GM19395 (cell line): ENCODE measurements at regions not wholly inside any gene's neighbourhood (a gene's known extent, or its start where the extent isn't known, plus 50 kb on each side); places are given as distances from the start of the nearest gene placed in this dataset.

Experiments
- ATAC-seq: cut with Tn5 transposase; IDR thresholded peaks from one replicate; pipeline ENCODE4 v1.9.1; 2021; ENCODE audit warnings: mild to moderate bottlenecking, moderate library complexity; ENCODE audit not compliant: unreplicated experiment

- ATAC-seq = no peak
Observed at GRCh38 chr5:103464835-103465484, 97.6 kb downstream of the NUDT12 start.

DNA sequence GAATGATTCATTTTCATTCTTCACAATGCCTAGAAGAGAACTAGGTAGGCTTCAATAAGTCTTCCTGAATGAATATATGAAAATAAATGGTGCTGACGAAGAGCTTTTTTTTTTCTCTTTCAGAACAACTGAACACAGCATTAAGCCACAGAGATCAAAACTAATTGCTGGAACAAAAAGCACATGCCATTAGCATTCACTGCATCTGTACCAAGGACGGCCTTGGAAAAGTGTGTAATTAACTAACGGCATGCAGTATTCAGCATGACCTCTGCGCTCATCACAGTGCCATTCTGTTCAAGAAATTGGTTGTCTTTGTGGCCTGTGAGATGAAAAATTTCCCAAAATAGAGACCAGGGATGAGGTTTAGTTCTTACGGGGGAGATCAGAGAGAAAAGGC, 99.3 kb downstream of the NUDT12 start:
- no peak for ATAC-seq

GRCh38 chr5:103461243-103461642, 101.3 kb downstream of the NUDT12 start:
- ATAC-seq = no peak

- no peak for ATAC-seq
Observed at GRCh38 chr5:103458497-103459040, 104.0 kb downstream of the NUDT12 start.

DNA sequence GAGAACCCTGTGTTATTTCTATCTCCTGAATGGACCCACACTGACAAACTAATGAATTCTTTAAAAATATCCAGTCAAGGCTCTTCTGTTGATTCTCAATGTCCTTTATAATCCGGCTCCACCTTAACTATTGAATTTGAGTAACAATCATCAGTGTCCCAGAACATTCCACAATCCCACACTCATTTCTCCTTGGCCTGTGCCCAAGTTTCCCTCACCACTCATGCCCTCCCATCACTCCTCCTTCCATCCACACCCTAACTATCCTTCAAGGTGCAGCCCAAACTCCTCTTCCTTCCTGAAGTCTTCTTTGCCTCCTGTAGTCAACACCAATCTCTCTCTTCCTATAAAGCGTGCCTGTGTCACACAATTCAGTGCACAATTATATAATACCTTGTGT, 106.1 kb downstream of the NUDT12 start:
- ATAC-seq = no peak

- no peak for ATAC-seq
Observed at GRCh38 chr5:103455796-103456195, 106.8 kb downstream of the NUDT12 start.

- no peak for ATAC-seq
Observed at GRCh38 chr5:103454770-103455169, 107.8 kb downstream of the NUDT12 start.

GRCh38 chr5:103452666-103453065, 109.9 kb downstream of the NUDT12 start:
- no peak for ATAC-seq

GRCh38 chr5:103452089-103452488, 110.5 kb downstream of the NUDT12 start:
- ATAC-seq = no peak

DNA sequence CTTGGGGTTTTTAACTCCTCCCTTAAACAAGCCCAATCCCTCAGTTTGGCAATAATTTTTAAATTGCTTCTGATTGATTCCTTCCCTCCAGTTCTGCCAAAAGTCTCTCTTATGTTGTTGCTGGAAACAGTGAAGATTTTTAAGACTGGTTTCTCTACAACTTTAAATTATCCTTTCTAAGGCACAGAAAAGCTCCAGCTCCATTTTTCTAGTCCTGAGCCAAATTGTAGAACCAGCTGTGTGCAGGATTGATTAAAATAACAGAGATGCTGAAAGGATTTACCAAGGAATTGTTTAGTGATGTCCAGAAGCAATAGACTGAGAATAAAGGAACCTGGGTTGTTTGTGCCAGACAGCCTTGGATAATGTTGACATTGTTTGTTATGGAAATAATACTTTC, 111.3 kb downstream of the NUDT12 start:
- ATAC-seq = no peak

DNA sequence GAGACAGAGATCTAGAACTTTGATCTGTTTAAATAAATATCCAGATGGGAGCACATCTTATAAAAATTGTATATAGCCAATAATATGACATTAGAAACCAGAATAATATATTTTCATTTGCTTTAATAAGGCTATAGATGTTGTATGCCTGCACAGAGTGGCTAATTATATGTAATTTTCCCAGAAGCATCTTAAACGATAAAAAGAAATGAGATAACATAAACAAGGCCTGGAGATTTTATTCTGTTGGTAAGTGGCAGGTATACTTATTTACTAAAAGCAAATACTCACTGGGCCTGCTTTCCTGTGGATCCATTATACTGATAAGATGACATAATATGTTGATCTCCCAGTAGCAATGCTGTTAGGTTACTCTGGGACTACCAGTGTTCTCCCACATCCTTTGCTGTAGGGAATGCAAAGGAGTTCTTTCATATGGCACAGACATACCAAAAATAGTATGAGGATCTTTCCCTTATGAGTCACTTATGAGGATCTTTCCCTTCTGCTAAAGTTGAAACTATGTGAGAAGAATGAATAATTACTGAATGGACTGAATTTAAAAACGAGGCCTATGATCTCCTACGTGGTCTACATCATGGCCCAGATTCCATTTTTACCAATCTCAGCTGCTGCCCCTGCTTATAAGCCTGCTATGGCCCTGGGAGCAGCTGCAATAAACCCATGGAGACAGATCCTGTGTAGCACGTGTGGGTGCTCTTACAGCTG, 112.1 kb downstream of the NUDT12 start:
- ATAC-seq = no peak

DNA sequence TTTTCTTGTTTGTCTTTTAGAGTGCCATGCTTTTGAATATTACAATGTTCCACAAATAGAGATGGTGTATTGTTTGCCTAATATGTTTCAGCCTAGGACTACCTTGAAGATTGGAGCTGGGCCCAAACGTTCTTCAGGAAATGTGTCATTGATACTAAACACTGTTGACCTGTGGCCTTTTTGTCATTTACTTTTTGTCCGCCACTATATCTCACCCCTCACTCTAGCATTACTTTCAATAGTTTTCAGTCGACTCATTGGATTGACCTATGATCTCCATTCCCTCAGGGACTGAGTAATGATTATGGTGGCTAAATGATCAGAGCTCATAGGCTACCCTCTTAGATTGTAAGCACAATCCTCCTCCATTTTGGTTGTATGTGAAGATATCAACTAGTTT, 115.8 kb downstream of the NUDT12 start:
- ATAC-seq = no peak

DNA sequence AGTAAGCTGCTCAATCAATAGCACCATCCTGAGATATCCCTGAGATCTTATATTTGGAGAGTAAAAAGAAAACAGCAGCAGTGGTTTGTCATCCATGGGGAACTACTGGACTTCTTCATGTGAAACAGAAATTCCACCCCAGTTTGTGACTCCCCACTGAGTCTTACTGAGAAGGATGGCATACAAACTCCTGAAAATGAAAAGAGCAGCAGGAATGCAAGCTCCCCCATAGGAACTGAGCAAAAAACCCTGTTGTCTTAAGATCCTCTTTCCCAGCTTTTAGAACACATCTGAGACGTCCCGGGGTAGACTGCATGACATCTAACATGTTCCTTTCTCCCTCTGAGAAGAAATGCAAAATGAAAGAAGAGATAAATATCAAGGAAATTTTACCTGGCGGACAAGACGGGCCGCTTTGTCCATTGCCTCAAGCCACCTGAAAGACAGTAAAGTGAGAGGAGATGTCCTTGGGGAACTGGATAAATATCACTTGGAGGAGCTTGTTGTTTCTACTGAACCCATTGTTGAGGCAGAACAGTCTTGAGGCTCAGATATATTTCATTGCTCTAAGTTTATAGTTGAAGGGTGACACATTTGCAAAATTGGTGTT, 117.1 kb downstream of the NUDT12 start:
- ATAC-seq = no peak

DNA sequence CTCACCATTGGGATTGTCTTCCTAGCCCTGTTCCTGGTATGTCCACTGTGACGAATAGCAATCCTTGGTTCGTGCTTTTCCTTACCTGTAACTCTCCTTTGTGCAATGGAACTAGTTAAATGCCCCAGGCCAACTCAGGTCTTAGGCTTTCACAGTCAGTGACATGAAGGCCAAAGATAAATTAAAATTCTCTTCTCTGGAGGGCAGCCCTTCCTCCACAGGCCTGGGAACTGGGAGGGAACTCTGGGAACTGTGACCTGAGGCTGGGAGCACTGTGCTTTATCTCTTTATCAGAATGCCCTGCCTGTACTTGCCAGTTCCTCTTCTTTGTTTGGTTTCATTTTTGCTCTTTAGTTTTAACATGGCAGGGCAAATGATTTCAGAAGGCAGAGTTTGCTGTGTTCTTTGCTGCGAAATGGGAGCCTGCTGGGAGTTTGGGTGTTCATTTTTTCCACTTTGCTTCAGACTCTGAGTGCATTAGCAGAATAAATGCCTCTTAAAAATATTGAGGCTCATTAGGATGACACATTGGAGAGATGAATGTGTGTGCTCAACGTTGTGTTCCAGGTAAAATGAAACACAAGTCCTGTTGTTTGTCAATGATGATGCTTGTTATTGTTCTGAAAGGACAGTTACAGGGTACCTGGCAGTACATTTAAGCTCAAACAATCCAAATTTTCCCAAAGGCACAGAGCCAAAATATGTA, 118.1 kb downstream of the NUDT12 start:
- ATAC-seq = peak; percentile 65

- no peak for ATAC-seq
Observed at GRCh38 chr5:103442750-103443149, 119.8 kb downstream of the NUDT12 start.

DNA sequence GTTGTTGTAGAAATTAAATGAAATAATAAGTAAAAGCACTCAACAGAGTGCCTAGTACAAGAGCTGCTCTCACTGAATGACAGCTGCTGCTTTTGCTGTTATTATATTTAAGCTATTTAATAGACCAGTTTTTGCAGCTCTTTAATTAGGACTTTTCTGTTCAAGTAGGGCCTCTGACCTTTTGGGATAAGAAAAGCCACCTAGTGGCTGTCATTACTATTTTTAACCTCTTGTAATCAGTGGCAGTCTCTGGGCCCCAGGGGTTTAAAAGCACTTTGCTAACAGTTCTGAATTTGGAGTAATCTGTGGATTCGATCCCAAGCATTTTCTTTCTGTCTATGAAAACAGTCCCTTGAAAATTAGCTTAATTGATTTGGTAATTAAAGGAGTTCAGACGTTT, 121.1 kb downstream of the NUDT12 start:
- ATAC-seq = no peak

DNA sequence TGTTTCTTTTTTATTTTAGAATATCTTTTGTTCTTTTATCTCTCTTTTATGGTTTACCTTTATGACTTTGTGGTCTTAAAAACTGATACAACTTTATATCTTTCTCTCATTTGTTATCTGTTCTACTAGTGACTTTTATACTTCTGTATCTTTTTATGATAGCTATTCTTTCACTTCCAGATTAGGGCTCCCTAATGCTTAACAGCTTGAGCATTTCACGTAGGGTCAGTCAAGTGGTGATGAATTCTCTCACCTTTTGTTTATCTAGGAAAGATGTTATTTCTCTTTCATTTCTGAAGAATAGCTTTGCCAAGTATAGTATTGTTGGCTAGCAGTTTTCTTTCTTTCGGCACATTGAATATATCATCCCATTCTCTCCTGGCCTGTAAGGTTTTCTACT, 123.6 kb downstream of the NUDT12 start:
- no peak for ATAC-seq

- no peak for ATAC-seq
Observed at GRCh38 chr5:103436656-103437055, 125.9 kb downstream of the NUDT12 start.

- no peak for ATAC-seq
Observed at GRCh38 chr5:103436112-103436511, 126.5 kb downstream of the NUDT12 start.

DNA sequence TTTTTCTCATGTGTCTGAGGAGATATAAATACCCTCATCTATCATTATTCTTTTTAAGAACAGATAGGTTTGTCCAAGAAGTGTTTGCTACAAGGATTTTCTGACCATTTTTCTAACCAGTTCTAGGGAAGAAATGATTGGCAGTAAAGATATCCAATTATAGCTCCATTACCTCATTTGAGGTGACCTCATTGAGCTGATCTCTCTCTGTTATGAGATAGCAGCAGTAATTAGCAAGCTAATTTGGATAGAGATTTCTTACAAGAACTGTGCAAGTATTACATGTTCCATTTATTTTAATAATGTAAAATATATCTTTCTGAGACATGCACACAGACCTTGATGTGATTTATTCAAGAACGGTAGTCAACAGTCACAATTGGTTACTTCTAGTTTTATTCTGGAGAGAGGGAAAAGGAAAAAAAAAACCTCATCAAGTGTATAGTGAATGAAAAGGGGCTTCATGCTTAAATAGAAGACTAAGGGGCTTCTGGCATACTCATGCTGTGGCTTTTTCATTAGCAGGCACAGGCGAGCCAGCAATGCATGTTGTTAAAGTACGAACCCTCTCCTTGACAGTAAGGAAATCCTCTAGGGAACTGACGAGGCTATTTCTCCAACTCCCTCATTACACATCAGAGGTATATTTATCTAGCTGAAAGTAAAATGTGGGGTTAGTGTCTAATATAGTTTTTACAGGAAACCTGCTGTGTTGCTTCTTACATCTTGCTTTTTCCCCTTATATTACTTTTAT, 127.3 kb downstream of the NUDT12 start:
- no peak for ATAC-seq

- no peak for ATAC-seq
Observed at GRCh38 chr5:103434057-103434456, 128.5 kb downstream of the NUDT12 start.
